Lower leg skin (tissue), 3 donors: ENCODE measurements at regions not wholly inside any gene's neighbourhood (a gene's known extent, or its start where the extent isn't known, plus 50 kb on each side); places are given as distances from the start of the nearest gene placed in this dataset.

Experiments used
- CTCF ChIP-seq, 3 donors: fragments of 450-650 bp; IDR thresholded peaks; one replicate each; pipeline ENCODE4 v1.5.1; 2016; ENCODE audit warnings: antibody characterized with exemption in 3 of 3, mild to moderate bottlenecking in 3 of 3, moderate library complexity in 2 of 3
- POLR2A ChIP-seq, 2 donors: fragments of 450-650 bp; IDR thresholded peaks; one replicate each; pipeline ENCODE4 v1.6.1; 2016 to 2017; ENCODE audit warnings: antibody characterized with exemption in 2 of 2, mild to moderate bottlenecking in 1 of 2, moderate library complexity in 1 of 2

GRCh38 chr5:74281166-74281565 is 359.4 kb downstream of the ENC1 start:
- TF ChIP-seq CTCF (IDR thresholded peaks at IDR 0.05) (no peak), POLR2A (IDR thresholded peaks at IDR 0.05) (no peak)
